C4-2B (cell line): ENCODE measurements at regions not wholly inside any gene's neighbourhood (a gene's known extent, or its start where the extent isn't known, plus 50 kb on each side); places are given as distances from the start of the nearest gene placed in this dataset.

Experiments
- H3K27ac ChIP-seq: fragments of 450-650 bp; 2 replicates; pipeline ENCODE4 v1.5.1; 2017
- CTCF ChIP-seq: fragments of 450-650 bp; conservative IDR thresholded peaks from 2 replicates; pipeline ENCODE4 v1.5.1; 2017; ENCODE audit warnings: mild to moderate bottlenecking
- ZFX ChIP-seq: fragments of 450-650 bp; IDR thresholded peaks from 2 replicates; pipeline ENCODE4 v1.6.1; 2017

GRCh38 chr14:96617635-96618034 lies 115.5 kb downstream of the PAPOLA start:
- no peak for TF ChIP-seq CTCF
- no peak for TF ChIP-seq ZFX
- H3K27ac ChIP-seq = no peak overlapping the region

GRCh38 chr14:96622926-96623325 lies 120.7 kb downstream of the PAPOLA start:
- H3K27ac ChIP-seq = no peak overlapping the region
- no peak for TF ChIP-seq ZFX
- no peak for TF ChIP-seq CTCF

- TF ChIP-seq ZFX (no peak), CTCF (no peak)
Measured at GRCh38 chr14:96623676-96624484, 121.7 kb downstream of the PAPOLA start.

GRCh38 chr14:96624661-96625425 lies 122.7 kb downstream of the PAPOLA start:
- no peak for TF ChIP-seq CTCF
- H3K27ac ChIP-seq = no peak overlapping the region

More at GRCh38 chr14:96623676-96624484, 121.7 kb downstream of the PAPOLA start:
- H3K27ac ChIP-seq = no peak overlapping the region

GRCh38 chr14:96625426-96625985 lies 123.3 kb downstream of the PAPOLA start:
- TF ChIP-seq CTCF = no peak

GRCh38 chr14:96626121-96626768 lies 124.1 kb downstream of the PAPOLA start:
- TF ChIP-seq ZFX = no peak
- no peak for TF ChIP-seq CTCF
- H3K27ac ChIP-seq = no peak overlapping the region

More at GRCh38 chr14:96625426-96625985, 123.3 kb downstream of the PAPOLA start:
- H3K27ac ChIP-seq = no peak overlapping the region
